ENCODE measurements at regions not wholly inside any gene's neighbourhood (a gene's known extent, or its start where the extent isn't known, plus 50 kb on each side); places are given as distances from the start of the nearest gene placed in this dataset.
"Not testable (repeated sequence)": the region's sequence is repeated elsewhere in the genome, so short reads cannot be mapped to it uniquely, and the experiment has no call there.

DNA sequence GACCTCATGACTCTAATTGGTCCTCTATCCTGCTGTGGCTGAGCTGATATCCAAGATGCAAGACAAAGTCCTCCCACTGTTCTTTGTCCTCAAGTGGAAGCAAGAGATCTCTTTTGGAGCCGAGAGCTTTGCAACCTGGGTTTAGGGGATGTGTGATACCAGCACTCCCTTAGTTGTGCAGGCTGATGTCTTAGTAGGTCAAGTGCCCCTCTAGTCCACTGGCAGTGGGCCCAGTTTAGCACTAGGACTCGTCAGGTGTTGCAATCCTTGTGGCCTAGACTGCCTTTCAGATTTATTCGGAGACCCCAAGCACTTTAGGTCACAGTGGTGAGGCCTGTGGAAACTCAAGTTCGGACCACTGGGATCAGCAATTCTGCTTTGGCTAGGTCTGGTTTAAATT is 64.0 kb downstream of the GPRASP3 start:
- Mint-ChIP-seq H3K36me3 (ENCODE audit: insufficient read depth) (peaks cover 24% of the 10 kb centered on the region), H3K4me1 (ENCODE audit: low read depth) (peaks cover 1% of the 10 kb centered on the region), H3K9me3 (peaks cover 4% of the 10 kb centered on the region), H3K4me3 (no peak overlapping the region), H3K27me3 (ENCODE audit: low read depth) (no peaks in the 10 kb centered on the region)
- ATAC-seq (no peak), DNase-seq (no peak)

DNA sequence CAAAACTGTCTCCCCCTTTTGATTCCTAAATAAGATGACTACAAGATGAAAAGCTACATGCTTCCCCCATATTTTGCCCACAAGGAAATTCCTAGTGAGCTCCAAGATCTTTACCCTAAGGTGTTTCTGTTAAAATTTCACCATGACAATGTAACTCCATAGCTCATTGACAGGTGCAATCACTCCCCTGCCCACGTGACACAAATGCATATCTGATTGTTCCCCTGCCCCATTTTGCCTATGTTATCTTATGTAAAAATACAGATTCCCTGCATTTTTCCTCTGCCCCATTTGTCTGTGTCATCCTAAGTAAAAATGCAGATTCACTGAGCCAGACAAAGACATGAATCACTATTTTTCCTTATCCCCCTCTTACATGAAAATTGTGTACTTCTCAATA is 66.7 kb downstream of the GPRASP3 start:
- DNase-seq (no peak), ATAC-seq (no peak)
- Mint-ChIP-seq H3K27me3 (ENCODE audit: low read depth) (no peaks in the 10 kb centered on the region), H3K4me3 (no peak overlapping the region), H3K4me1 (ENCODE audit: low read depth) (no peaks in the 10 kb centered on the region), H3K36me3 (ENCODE audit: insufficient read depth) (peaks cover 20% of the 10 kb centered on the region), H3K9me3 (peaks cover 4% of the 10 kb centered on the region)

DNA sequence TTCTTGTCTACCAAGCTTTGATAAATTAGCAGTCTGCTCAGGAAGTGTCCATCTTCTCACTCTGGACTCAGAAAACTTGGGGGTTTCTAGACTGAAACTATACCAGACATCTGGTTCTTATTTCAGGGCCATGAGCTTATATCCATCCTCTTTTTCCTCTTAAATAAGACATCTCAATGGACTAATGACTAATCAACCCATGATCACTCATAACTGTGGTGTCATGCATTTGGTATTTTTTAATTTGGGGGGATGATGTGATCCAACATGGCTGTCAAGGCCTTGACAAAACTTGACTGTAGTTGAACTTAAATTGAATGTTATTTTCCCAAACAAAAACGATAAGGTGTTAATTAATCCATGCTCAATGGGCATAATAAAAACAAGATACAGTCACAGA is 87.8 kb downstream of the GPRASP3 start:
- Mint-ChIP-seq H3K4me3 (no peak overlapping the region), H3K9me3 (no peaks in the 10 kb centered on the region), H3K36me3 (ENCODE audit: insufficient read depth) (peaks cover 4% of the 10 kb centered on the region), H3K4me1 (ENCODE audit: low read depth) (no peaks in the 10 kb centered on the region), H3K27me3 (ENCODE audit: low read depth) (no peaks in the 10 kb centered on the region)
- ATAC-seq (no peak), DNase-seq (no peak)

DNA sequence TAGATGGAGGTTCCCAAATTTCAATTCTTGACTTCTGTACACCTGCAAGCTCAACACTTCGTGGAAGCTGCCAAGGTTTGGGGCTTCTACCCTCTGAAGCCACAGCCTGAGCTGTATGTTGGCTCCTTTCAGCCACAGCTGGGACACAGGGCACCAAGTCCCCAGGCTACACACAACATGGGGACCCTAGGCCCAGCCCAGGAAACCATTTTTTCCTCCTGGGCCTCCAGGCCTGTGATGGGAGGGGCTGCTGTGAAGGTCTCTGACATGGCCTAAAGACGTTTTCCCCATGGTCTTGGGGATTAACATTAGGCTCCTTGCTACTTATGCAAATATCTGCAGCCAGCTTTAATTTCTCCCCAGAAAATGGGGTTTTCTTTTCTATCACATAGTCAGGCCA is 97.7 kb downstream of the GPRASP3 start:
- not testable (repeated sequence) for H3K27me3 Mint-ChIP-seq (ENCODE audit: low read depth); ATAC-seq; H3K4me1 Mint-ChIP-seq (ENCODE audit: low read depth); H3K4me3 Mint-ChIP-seq; DNase-seq; H3K9me3 Mint-ChIP-seq
- H3K36me3 Mint-ChIP-seq (ENCODE audit: insufficient read depth) = peaks cover 25% of the 10 kb centered on the region

DNA sequence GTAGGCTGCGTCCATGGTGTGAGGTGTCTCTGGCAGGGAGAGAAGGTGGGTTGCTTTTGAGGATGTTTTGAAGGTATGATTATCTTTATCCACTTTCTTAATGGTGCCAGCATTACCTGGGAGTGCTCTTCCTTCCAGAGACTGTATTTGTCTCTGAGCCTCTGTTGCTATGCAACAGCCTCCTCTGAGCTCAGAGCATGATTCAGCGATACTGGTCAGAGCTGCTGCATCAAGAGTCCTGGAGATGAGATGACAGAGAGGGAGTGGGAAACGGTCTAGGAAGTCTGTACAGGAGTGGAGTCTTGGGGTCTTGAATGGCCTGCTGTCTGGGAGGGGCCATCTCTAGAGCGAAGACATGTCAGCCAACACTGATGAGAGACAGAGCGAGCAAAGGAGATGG is 104.4 kb upstream of the RAB40AL start:
- Mint-ChIP-seq H3K9me3 (no peaks in the 10 kb centered on the region), H3K27me3 (ENCODE audit: low read depth) (no peaks in the 10 kb centered on the region), H3K36me3 (ENCODE audit: insufficient read depth) (peaks cover 4% of the 10 kb centered on the region), H3K4me3 (no peak overlapping the region), H3K4me1 (ENCODE audit: low read depth) (no peaks in the 10 kb centered on the region)
- DNase-seq (no peak), ATAC-seq (no peak)

DNA sequence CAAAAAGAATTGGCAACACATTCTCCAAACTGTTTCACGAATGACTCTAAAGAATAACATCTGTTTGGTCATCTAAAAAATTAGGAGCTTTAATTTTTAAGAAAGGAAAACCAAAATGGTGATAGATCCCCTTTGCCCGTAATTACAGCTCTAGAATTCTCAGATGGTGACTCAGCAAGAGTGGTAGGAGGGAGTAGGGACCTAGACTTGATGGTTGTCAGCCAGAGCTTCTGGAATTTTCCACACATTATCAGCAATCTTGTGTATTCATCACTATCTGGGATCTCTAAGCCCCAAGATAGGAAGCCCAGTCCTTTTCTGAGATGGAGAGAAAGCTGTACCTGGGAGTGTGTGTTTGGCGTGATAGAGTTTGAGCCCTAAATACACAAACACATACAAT is 103.9 kb upstream of the RAB40AL start:
- no peak overlapping the region for H3K4me3 Mint-ChIP-seq
- no peaks in the 10 kb centered on the region for H3K4me1 Mint-ChIP-seq (ENCODE audit: low read depth)
- no peak for ATAC-seq
- DNase-seq = no peak
- H3K27me3 Mint-ChIP-seq (ENCODE audit: low read depth) = no peaks in the 10 kb centered on the region
- H3K36me3 Mint-ChIP-seq (ENCODE audit: insufficient read depth) = peaks cover 4% of the 10 kb centered on the region
- no peaks in the 10 kb centered on the region for H3K9me3 Mint-ChIP-seq

DNA sequence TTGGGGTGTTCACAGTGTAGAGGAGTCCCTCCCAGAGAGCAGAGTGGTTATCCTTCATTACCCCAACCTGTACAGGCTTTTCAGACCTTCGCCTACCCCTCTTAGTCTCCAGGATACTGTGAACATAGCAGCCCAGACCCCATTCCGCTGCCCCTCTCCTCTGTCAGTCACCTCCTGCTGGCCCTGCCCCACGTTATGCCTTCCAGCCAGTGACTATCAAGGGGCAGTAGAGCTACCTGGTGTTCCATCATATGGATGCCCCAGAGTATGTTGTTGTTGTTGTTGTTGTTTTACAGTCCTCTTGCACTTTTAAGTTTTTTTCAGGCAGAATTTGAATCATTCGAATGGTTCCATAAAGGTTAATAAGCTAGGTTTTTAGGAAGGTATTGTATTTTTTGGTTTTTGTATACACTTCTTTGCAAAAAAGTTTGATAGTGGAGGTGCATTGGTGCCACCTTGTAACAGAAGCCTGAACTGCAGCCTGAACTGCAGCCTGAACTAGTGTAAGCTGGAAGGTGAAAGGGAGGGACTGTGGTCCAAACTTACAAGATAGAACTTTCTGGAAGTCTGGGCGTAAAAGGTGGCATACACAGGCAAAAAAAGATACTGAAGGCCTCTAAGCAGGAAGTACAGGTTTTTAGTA is 101.4 kb upstream of the RAB40AL start:
- H3K36me3 Mint-ChIP-seq (ENCODE audit: insufficient read depth) = peaks cover 5% of the 10 kb centered on the region
- no peaks in the 10 kb centered on the region for H3K27me3 Mint-ChIP-seq (ENCODE audit: low read depth)
- ATAC-seq = no peak
- no peak overlapping the region for H3K4me3 Mint-ChIP-seq
- DNase-seq = no peak
- no peaks in the 10 kb centered on the region for H3K9me3 Mint-ChIP-seq
- H3K4me1 Mint-ChIP-seq (ENCODE audit: low read depth) = no peaks in the 10 kb centered on the region

DNA sequence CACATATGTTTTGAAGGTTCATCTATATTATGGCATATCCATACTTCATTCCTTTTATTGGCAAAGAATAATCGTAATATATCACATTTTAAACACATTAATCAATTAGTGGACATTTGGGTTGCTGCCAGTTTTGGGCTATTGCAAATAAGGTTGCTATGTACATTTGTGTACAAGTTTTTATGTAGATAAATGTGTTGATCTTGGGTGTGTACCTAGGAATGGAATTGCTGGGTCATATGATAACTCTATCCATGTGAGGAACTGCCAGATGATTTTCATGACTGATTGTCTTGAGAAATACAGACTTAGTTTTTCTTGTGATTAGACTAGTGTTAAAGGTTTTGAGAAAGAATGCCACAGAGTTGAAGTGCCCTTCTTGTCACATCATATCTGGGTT is 99.2 kb upstream of the RAB40AL start:
- no peaks in the 10 kb centered on the region for H3K9me3 Mint-ChIP-seq
- ATAC-seq (no peak), DNase-seq (no peak)
- peaks cover 3% of the 10 kb centered on the region for H3K36me3 Mint-ChIP-seq (ENCODE audit: insufficient read depth)
- no peaks in the 10 kb centered on the region for H3K4me1 Mint-ChIP-seq (ENCODE audit: low read depth)
- H3K27me3 Mint-ChIP-seq (ENCODE audit: low read depth) = no peaks in the 10 kb centered on the region
- H3K4me3 Mint-ChIP-seq = no peak overlapping the region

DNA sequence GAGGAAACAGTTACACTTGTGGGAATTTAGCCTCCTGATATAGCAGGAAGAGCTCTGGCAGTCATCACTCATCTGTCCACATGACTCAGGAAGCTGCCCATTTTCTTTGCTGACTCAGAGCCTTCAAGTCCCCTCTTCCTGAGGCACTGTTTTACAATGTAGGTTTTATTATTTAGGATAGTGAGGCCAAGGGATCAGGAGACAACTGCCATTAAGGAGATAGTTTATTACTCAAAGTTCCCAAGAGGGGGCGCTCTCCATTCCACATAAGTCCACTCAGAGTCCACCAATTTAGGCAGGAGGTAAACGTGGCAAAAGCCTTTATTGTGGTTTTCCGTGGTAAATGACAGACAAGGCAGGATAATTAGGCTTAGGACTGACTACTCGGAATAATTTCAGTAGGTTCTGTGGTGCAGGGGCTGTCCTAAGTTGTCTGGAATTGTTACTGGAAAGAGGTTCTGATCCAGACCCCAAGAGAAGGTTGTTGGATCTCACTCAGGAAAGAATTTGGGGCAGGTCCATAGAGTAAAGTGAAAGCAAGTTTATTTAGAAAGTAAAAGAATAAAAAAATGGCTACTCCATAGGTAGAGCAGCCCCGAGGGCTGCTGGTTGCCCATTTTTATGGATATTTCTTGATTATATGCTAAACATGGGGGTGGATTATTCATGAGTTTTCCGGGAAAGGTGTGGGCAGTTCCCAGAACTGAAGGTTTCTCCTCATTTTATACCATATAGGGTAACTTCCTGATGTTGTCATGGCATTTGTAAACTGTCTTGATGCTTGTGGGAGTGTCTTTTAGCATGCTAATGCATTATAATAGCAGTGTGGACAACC is 96.0 kb upstream of the RAB40AL start:
- no peaks in the 10 kb centered on the region for H3K9me3 Mint-ChIP-seq
- no peak for DNase-seq
- H3K36me3 Mint-ChIP-seq (ENCODE audit: insufficient read depth) = peaks cover 3% of the 10 kb centered on the region
- no peaks in the 10 kb centered on the region for H3K4me1 Mint-ChIP-seq (ENCODE audit: low read depth)
- H3K27me3 Mint-ChIP-seq (ENCODE audit: low read depth) = no peaks in the 10 kb centered on the region
- no peak overlapping the region for H3K4me3 Mint-ChIP-seq
- ATAC-seq = no peak

DNA sequence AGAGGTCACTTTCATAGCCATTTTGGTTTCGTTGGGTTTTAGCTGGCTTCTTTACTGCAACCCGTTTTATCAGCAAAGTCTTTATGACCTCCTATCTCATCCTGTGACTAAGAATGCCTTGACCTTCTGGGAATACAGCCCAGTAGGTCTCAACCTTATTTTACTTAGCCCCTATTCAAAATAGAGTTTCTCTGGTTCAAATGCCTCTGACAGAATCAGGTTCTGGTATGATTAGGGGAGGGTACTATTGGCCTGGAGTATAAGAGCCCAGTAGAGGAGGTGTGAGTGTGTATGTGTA is 95.4 kb upstream of the RAB40AL start:
- Mint-ChIP-seq H3K27me3 (ENCODE audit: low read depth) (no peaks in the 10 kb centered on the region), H3K36me3 (ENCODE audit: insufficient read depth) (peaks cover 4% of the 10 kb centered on the region), H3K4me1 (ENCODE audit: low read depth) (no peaks in the 10 kb centered on the region), H3K4me3 (no peak overlapping the region), H3K9me3 (no peaks in the 10 kb centered on the region)
- DNase-seq (no peak), ATAC-seq (no peak)

DNA sequence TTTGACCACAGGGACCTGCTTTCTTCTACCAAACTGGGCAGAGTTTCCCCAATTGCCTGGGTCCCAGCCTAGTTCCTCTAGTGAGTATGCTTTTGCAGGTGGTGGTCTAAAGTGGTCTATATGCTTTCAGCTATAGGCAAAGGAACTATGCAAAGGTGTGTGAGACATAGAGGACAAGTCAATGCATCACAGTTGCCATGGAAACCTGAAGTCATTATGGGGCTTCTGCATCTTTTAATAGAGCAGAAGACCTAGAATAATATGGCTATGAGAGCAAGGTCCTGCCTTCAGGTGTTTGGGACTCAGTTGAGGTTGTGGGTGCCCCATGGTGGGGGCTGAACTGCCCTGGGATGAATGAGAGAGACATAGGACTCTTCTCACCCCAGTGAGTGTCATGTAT is 92.1 kb upstream of the RAB40AL start:
- Mint-ChIP-seq H3K9me3 (no peaks in the 10 kb centered on the region), H3K4me1 (ENCODE audit: low read depth) (no peaks in the 10 kb centered on the region), H3K4me3 (no peak overlapping the region), H3K27me3 (ENCODE audit: low read depth) (no peaks in the 10 kb centered on the region), H3K36me3 (ENCODE audit: insufficient read depth) (peaks cover 1% of the 10 kb centered on the region)
- ATAC-seq (no peak), DNase-seq (no peak)

DNA sequence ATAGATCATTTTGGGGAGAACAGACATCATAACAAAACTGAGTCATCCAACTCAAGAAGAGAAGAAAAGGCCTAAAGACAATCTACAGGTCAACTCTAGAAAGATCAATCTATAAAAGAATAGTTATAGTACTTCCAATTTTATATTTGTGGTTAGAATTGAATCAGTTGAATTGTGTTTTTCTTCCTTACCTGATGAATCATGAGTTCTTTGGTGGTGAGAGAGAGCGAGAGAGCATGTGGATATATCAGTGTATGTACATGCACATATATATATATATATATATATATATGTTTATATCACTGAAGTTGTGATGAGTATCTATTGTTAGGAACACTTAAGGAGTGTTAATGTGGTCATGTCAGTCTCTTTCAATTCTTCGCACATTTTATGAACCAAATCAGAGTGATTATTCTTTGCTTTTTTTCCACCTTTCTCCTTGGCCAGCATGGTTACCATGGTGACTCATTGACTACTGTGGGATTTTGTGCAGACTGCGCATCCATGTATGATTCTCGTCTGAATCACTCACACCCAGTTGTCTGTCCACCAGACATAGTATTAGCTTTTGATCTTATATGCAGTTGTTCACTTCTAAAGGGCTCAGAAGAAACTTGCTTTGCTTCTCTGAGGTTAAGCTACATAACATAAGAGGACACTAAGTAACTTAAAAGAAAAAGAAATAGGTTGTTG is 90.4 kb upstream of the RAB40AL start:
- Mint-ChIP-seq H3K27me3 (ENCODE audit: low read depth) (no peaks in the 10 kb centered on the region), H3K36me3 (ENCODE audit: insufficient read depth) (peaks cover 1% of the 10 kb centered on the region), H3K9me3 (no peaks in the 10 kb centered on the region), H3K4me1 (ENCODE audit: low read depth) (no peaks in the 10 kb centered on the region), H3K4me3 (no peak overlapping the region)
- ATAC-seq = no peak
- no peak for DNase-seq

DNA sequence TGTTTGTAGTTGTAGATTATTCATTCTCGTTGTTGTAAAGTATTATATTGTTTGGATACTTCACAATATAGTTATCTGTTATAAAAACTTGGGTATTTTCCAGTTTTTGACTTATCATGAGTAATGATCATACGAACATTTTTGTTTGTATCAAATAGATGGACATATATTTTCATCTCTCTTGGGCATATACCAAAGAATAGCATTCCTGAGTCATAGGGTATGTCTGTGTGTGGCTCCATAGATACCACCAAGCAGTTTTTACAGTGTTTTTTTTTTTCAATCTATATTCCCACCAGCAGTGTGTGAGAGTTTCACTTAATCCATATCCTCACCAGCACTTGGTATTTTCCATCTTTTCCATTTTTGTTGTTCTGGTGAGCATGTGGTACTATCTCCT is 89.7 kb upstream of the RAB40AL start:
- no peak for ATAC-seq
- H3K36me3 Mint-ChIP-seq (ENCODE audit: insufficient read depth) = peaks cover 1% of the 10 kb centered on the region
- H3K27me3 Mint-ChIP-seq (ENCODE audit: low read depth) = no peaks in the 10 kb centered on the region
- no peaks in the 10 kb centered on the region for H3K9me3 Mint-ChIP-seq
- no peak for DNase-seq
- no peak overlapping the region for H3K4me3 Mint-ChIP-seq
- H3K4me1 Mint-ChIP-seq (ENCODE audit: low read depth) = no peaks in the 10 kb centered on the region

DNA sequence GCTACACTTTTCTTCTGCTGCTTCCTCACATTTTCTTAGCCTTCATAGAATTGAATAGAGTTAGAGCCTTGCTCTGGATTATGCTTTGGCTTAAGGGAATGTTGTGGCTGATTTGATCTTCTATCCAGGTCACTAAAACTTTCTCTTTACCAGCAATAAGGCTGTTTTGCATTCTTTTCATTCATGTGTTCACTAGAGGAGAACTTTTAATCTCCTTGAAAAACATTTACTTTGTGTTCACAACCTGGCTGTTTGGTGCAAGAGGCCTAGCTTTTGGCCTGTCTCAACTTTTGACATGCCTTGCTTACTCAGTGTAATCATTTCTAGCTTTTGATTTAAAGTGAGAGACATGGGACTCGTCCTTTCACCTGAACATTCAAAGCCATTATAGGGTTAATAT is 87.7 kb upstream of the RAB40AL start:
- no peaks in the 10 kb centered on the region for H3K27me3 Mint-ChIP-seq (ENCODE audit: low read depth)
- peaks cover 3% of the 10 kb centered on the region for H3K36me3 Mint-ChIP-seq (ENCODE audit: insufficient read depth)
- no peak overlapping the region for H3K4me3 Mint-ChIP-seq
- no peaks in the 10 kb centered on the region for H3K9me3 Mint-ChIP-seq
- DNase-seq (no peak), ATAC-seq (no peak)
- H3K4me1 Mint-ChIP-seq (ENCODE audit: low read depth) = no peaks in the 10 kb centered on the region
